H9 (cell line): ENCODE measurements at regions not wholly inside any gene's neighbourhood (a gene's known extent, or its start where the extent isn't known, plus 50 kb on each side); places are given as distances from the start of the nearest gene placed in this dataset.

Experiments
- DNase-seq: peaks from one replicate; pipeline ENCODE4 v3.0.0-alpha.2; 2017
- H2AFZ ChIP-seq: one replicate; pipeline ENCODE4 v1.6.1; 2013; ENCODE audit warnings: mild to moderate bottlenecking, low read length, control low read depth, moderate library complexity
- H2AK5ac ChIP-seq: 2 replicates; pipeline ENCODE4 v1.6.1; 2013; ENCODE audit warnings: low read length, control low read depth, mixed read lengths; ENCODE audit not compliant: insufficient read length
- H2BK120ac ChIP-seq: one replicate; pipeline ENCODE4 v1.6.1; 2013; ENCODE audit warnings: low read depth, mild to moderate bottlenecking, low read length, control low read depth, inconsistent platforms; ENCODE audit not compliant: poor library complexity, severe bottlenecking
- H2BK12ac ChIP-seq: 2 replicates; pipeline ENCODE4 v1.6.1; 2013; ENCODE audit warnings: low read length, control low read depth, mixed read lengths, low read depth; ENCODE audit not compliant: insufficient read length
- H2BK15ac ChIP-seq: 2 replicates; pipeline ENCODE4 v1.6.1; 2013; ENCODE audit warnings: low read depth, low read length, control low read depth
- H2BK20ac ChIP-seq: one replicate; pipeline ENCODE4 v1.6.1; 2013; ENCODE audit warnings: low read depth, mild to moderate bottlenecking, low read length, control low read depth, inconsistent platforms; ENCODE audit not compliant: poor library complexity, severe bottlenecking
- H2BK5ac ChIP-seq: 2 replicates; pipeline ENCODE4 v1.6.1; 2013; ENCODE audit warnings: low read length, control low read depth, mixed read lengths; ENCODE audit not compliant: insufficient read length
- H3K14ac ChIP-seq: 2 replicates; pipeline ENCODE4 v1.6.1; 2013; ENCODE audit warnings: low read length, control low read depth; ENCODE audit not compliant: insufficient read depth
- H3K18ac ChIP-seq: 2 replicates; pipeline ENCODE4 v1.6.1; 2013; ENCODE audit warnings: low read depth, mild to moderate bottlenecking, mixed read lengths, low read length, control low read depth; ENCODE audit not compliant: insufficient read length
- H3K23ac ChIP-seq: 2 replicates; pipeline ENCODE4 v1.6.1; 2013; ENCODE audit warnings: low read length, control low read depth, mixed read lengths, low read depth; ENCODE audit not compliant: insufficient read length
- H3K23me2 ChIP-seq: 2 replicates; pipeline ENCODE4 v1.6.1; 2013; ENCODE audit warnings: low read depth, mild to moderate bottlenecking, mixed read lengths, low read length, control low read depth; ENCODE audit not compliant: insufficient read length, poor library complexity, severe bottlenecking
- H3K27ac ChIP-seq: 2 replicates; pipeline ENCODE4 v1.5.1; 2013; ENCODE audit warnings: low read length, control low read depth, mixed read lengths, low read depth; ENCODE audit not compliant: insufficient read length
- H3K27me3 ChIP-seq: 2 replicates; pipeline ENCODE4 v1.6.1; 2013; ENCODE audit warnings: low read length, control low read depth, inconsistent platforms; ENCODE audit not compliant: insufficient read depth
- H3K4ac ChIP-seq: 2 replicates; pipeline ENCODE4 v1.6.1; 2013; ENCODE audit warnings: low read depth, mild to moderate bottlenecking, control low read depth, inconsistent platforms, low read length, moderate library complexity
- H3K4me1 ChIP-seq: 2 replicates; pipeline ENCODE4 v1.6.1; 2013; ENCODE audit warnings: low read length, control low read depth, inconsistent platforms; ENCODE audit not compliant: insufficient read depth
- H3K4me2 ChIP-seq: 2 replicates; pipeline ENCODE4 v1.6.1; 2013; ENCODE audit warnings: low read length, control low read depth, mixed read lengths; ENCODE audit not compliant: insufficient read length, insufficient read depth
- H3K56ac ChIP-seq: 2 replicates; pipeline ENCODE4 v1.6.1; 2013; ENCODE audit warnings: low read depth, mild to moderate bottlenecking, mixed read lengths, low read length, control low read depth; ENCODE audit not compliant: insufficient read length
- H3K79me1 ChIP-seq: 2 replicates; pipeline ENCODE4 v1.6.1; 2013; ENCODE audit warnings: low read depth, mild to moderate bottlenecking, moderate library complexity, low read length, control low read depth, inconsistent platforms; ENCODE audit not compliant: insufficient read depth, poor library complexity, severe bottlenecking
- H3K79me2 ChIP-seq: 2 replicates; pipeline ENCODE4 v1.6.1; 2013; ENCODE audit warnings: low read length, control low read depth, inconsistent platforms; ENCODE audit not compliant: insufficient read depth
- H3K9ac ChIP-seq: 2 replicates; pipeline ENCODE4 v1.6.1; 2013; ENCODE audit warnings: low read length, control low read depth, mixed read lengths; ENCODE audit not compliant: insufficient read length; ENCODE audit errors: extremely low read depth
- H3K9me3 ChIP-seq: one replicate; pipeline ENCODE4 v1.6.1; 2013; ENCODE audit warnings: low read depth, low read length, inconsistent platforms; ENCODE audit not compliant: control insufficient read depth
- H3T11ph ChIP-seq: one replicate; pipeline ENCODE4 v1.6.1; 2013; ENCODE audit warnings: mild to moderate bottlenecking, low read length, control low read depth, inconsistent platforms
- H4K20me1 ChIP-seq: one replicate; pipeline ENCODE4 v1.6.1; 2013; ENCODE audit not compliant: control insufficient read depth, insufficient read length, insufficient read depth
- H4K5ac ChIP-seq: 2 replicates; pipeline ENCODE4 v1.6.1; 2013; ENCODE audit warnings: low read depth, mild to moderate bottlenecking, mixed read lengths, low read length, control low read depth; ENCODE audit not compliant: insufficient read length
- H4K8ac ChIP-seq: replicated peaks from 2 replicates; pipeline ENCODE4 v1.6.1; 2013; ENCODE audit warnings: low read length, control low read depth, mixed read lengths, low read depth; ENCODE audit not compliant: insufficient read length
- H4K91ac ChIP-seq: 2 replicates; pipeline ENCODE4 v1.6.1; 2013; ENCODE audit warnings: low read depth, mild to moderate bottlenecking, moderate library complexity, mixed read lengths, low read length, control low read depth; ENCODE audit not compliant: insufficient read length
- H3K27ac Mint-ChIP-seq, 3 experiments: 2 replicates in 2 of 3; 3 replicates in 1 of 3; pipeline ENCODE4 v1.8.0; 2020 to 2021; ENCODE audit warnings: mixed read lengths in 3 of 3, mild to moderate bottlenecking in 1 of 3, moderate library complexity in 1 of 3
- H3K27me3 Mint-ChIP-seq: 2 replicates; pipeline ENCODE4 v1.8.0; 2021; ENCODE audit warnings: low read depth, mild to moderate bottlenecking, moderate library complexity, mixed read lengths
- H3K36me3 Mint-ChIP-seq, 3 experiments: 2 replicates in 2 of 3; 3 replicates in 1 of 3; pipeline ENCODE4 v1.8.0; 2020 to 2021; ENCODE audit warnings: low read depth in 3 of 3, mixed read lengths in 3 of 3; ENCODE audit not compliant: insufficient read depth in 1 of 3
- H3K4me1 Mint-ChIP-seq, 2 experiments: 2 replicates each; pipeline ENCODE4 v1.8.0; 2020; ENCODE audit warnings: mixed read lengths in 2 of 2
- H3K4me3 Mint-ChIP-seq, 2 experiments: 2 replicates in 1 of 2; 3 replicates in 1 of 2; pipeline ENCODE4 v1.8.0; 2020 to 2021; ENCODE audit warnings: mild to moderate bottlenecking in 2 of 2, mixed read lengths in 2 of 2, moderate library complexity in 1 of 2
- H3K9me3 Mint-ChIP-seq, 2 experiments: 2 replicates in 1 of 2; 3 replicates in 1 of 2; pipeline ENCODE4 v1.8.0; 2020; ENCODE audit warnings: mild to moderate bottlenecking in 2 of 2, mixed read lengths in 2 of 2, moderate library complexity in 1 of 2
- WGBS: extraction: QIAGEN DNeasy Blood & Tissue Kit; methylation state at CpG from one replicate; pipeline ENCODE4 v1.1.7; 2013; ENCODE audit warnings: missing lambda C conversion rate, low lambda C conversion rate, mixed read lengths; ENCODE audit not compliant: insufficient read length; ENCODE audit errors: extremely low coverage; 5-methylcytosine and 5-hydroxymethylcytosine counted together
- TF ChIP-seq, protein P1 (sequence below): fragments of 200-600 bp; sonication (generic); conservative IDR thresholded peaks from 3 replicates; pipeline ENCODE4 v1.8.0; 2021; ENCODE audit warnings: antibody characterized with exemption, mild to moderate bottlenecking

DNA sequence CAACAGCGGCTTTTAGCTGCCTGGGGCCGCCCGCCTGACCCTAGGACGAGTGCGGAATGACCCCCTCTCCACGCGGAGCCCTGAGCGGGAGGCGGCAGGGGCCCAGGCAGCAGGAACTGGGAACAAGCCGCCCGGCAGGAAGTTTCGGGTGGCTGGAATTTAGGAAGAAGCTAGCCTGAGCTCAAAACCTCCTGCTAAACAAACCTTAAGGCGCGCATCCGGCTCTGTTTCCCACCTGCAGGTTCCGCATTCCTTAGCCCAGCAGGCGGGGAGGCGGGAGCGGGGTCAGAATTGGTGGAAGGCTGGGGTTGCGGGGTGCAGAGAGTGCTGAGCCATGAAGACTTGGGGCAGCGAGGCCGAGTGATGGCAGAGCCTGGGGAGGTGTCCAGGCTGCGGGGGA, 813.9 kb downstream of the KCNJ18 start:
- Histone ChIP-seq H2BK12ac (no peak overlapping the region), H3T11ph (no peak overlapping the region), H2BK20ac (no peak overlapping the region), H2BK5ac (no peak overlapping the region), H3K4me2 (no peak overlapping the region), H3K4me1 (no peaks in the 10 kb centered on the region), H3K9me3 (peaks cover 91% of the 10 kb centered on the region), H3K79me1 (no peaks in the 10 kb centered on the region), H4K20me1 (no peaks in the 10 kb centered on the region), H3K27ac (no peak overlapping the region), H2BK15ac (no peak overlapping the region), H3K4ac (no peak overlapping the region), H2AK5ac (no peak overlapping the region), H3K56ac (no peak overlapping the region), H4K91ac (no peak overlapping the region), H4K5ac (no peak overlapping the region), H2AFZ (no peak overlapping the region), H3K9ac (no peak overlapping the region), H3K27me3 (no peaks in the 10 kb centered on the region), H3K23ac (no peak overlapping the region), H3K79me2 (no peaks in the 10 kb centered on the region), H3K18ac (no peak overlapping the region), H2BK120ac (no peak overlapping the region), H3K14ac (no peak overlapping the region), H3K23me2 (peaks cover 2% of the 10 kb centered on the region), H4K8ac (no peak overlapping the region)
- no peak overlapping the region for H3K4me3 Mint-ChIP-seq
- peaks cover 1% of the 10 kb centered on the region; the same call in 1 of the 2 replicates for H3K27me3 Mint-ChIP-seq
- no peak overlapping the region for H3K27ac Mint-ChIP-seq
- peaks cover 93 to 95% of the 10 kb centered on the region in 2 experiments for H3K9me3 Mint-ChIP-seq
- no peaks in the 10 kb centered on the region for H3K4me1 Mint-ChIP-seq
- TF ChIP-seq, protein P1, sequence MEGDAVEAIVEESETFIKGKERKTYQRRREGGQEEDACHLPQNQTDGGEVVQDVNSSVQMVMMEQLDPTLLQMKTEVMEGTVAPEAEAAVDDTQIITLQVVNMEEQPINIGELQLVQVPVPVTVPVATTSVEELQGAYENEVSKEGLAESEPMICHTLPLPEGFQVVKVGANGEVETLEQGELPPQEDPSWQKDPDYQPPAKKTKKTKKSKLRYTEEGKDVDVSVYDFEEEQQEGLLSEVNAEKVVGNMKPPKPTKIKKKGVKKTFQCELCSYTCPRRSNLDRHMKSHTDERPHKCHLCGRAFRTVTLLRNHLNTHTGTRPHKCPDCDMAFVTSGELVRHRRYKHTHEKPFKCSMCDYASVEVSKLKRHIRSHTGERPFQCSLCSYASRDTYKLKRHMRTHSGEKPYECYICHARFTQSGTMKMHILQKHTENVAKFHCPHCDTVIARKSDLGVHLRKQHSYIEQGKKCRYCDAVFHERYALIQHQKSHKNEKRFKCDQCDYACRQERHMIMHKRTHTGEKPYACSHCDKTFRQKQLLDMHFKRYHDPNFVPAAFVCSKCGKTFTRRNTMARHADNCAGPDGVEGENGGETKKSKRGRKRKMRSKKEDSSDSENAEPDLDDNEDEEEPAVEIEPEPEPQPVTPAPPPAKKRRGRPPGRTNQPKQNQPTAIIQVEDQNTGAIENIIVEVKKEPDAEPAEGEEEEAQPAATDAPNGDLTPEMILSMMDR = no peak
- H3K36me3 Mint-ChIP-seq = peaks cover 4 to 21% (median 12%) of the 10 kb centered on the region in 3 experiments; a peak in 6 of 7 replicates
- WGBS = no CpG with 5 or more reads among the region's 23 CpGs
- DNase-seq = no peak
